GM20000 (cell line): ENCODE measurements at regions not wholly inside any gene's neighbourhood (a gene's known extent, or its start where the extent isn't known, plus 50 kb on each side); places are given as distances from the start of the nearest gene placed in this dataset.

ENCODE experiments used
- DNase-seq: peaks from one replicate; pipeline ENCODE4 v3.0.0; 2012; ENCODE audit warnings: low spot score
- TF ChIP-seq, protein P1 (sequence below): IDR thresholded peaks from 2 replicates; pipeline ENCODE4 v1.5.1; 2012; ENCODE audit warnings: mild to moderate bottlenecking, control low read depth; ENCODE audit errors: extremely low read depth, missing control alignments

DNA sequence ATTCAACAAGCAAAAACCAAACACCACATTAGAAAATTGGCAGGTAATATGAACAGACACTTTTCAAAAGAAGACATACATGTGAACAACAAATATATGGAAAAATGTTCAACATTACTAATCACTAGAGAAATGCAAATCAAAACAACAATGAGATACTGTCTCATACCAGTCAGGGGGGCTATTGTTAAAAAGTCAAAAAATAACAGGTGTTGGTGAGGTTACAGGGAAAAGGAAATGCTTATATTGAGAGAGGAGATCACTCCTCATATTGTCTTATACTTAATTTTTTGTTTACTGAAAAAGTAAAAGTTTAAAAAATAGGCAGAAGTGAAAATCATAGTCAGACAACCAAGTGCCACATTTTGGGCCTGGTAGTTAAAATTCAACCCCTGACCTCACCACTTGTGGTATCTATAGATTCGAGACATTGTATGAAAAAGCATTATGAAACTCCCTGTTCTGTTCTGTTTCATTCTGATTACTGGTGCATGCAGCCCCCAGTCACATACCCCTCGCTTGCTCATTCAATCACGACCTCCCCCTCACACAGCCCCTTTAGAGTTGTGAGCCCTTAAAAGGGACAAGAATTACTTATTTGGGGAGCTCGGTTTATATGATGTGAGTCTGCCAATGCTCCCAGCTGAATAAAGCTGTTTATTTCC is 153.7 kb upstream of the FGF16 start:
- TF ChIP-seq, protein P1, sequence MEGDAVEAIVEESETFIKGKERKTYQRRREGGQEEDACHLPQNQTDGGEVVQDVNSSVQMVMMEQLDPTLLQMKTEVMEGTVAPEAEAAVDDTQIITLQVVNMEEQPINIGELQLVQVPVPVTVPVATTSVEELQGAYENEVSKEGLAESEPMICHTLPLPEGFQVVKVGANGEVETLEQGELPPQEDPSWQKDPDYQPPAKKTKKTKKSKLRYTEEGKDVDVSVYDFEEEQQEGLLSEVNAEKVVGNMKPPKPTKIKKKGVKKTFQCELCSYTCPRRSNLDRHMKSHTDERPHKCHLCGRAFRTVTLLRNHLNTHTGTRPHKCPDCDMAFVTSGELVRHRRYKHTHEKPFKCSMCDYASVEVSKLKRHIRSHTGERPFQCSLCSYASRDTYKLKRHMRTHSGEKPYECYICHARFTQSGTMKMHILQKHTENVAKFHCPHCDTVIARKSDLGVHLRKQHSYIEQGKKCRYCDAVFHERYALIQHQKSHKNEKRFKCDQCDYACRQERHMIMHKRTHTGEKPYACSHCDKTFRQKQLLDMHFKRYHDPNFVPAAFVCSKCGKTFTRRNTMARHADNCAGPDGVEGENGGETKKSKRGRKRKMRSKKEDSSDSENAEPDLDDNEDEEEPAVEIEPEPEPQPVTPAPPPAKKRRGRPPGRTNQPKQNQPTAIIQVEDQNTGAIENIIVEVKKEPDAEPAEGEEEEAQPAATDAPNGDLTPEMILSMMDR = no peak
- DNase-seq = no peak

DNA sequence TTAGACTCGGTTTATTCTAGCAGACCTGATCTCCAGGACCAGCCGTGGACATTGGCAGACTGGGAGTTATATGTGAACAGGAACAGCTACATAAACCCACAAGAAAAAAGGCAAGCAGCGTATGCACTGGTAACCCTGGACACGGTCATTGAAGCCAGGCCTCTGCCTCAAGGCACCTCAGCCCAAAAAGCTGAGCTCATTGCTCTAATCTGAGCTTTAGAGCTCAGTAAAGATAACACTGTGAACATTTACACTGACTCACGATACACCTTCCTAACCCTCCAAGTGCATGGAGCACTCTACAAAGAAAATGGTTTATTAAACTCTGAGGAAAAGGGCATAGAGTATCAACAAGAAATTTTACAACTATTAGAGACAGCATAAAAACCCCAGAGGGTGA is 148.9 kb upstream of the FGF16 start:
- TF ChIP-seq, protein P1 = no peak
- no peak for DNase-seq

DNA sequence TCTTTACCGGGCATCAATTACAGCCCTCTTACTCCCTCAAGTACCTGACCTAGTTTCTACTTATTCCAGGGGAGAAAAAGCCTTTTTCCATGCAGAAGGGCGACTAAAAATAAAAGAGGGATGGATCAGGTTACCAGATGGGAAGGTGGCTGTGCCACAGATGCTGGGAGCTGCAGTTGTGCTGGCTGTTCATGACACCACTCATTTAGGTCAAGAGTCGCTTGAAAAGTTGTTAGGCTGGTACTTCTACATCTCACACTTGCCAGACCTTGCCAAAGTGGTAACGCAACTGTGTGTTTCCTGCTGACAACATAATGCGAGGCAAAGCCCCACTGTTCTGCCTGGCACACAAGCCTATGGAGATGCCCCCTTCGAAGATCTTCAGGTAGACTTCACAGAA is 148.4 kb upstream of the FGF16 start:
- TF ChIP-seq, protein P1 = no peak
- no peak for DNase-seq

DNA sequence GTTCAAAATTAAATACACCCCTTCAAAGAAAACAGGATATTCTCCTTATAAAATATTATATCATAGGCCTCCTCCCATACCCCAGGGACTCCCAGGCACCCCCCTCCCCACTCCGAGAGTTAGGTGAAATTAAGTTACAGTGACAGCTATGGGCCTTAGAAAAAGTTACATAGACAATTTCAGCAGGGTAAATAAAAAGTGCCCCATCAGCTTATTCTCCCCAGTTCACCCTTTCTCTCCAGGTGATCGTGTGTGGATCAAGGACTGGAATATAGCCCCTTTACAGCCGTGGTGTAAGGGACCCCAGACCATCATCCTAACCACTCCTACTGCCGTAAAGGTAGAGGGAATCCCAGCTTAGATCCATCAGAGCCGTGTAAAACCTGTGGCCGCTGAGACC is 147.6 kb upstream of the FGF16 start:
- no peak for DNase-seq
- TF ChIP-seq, protein P1 = no peak

DNA sequence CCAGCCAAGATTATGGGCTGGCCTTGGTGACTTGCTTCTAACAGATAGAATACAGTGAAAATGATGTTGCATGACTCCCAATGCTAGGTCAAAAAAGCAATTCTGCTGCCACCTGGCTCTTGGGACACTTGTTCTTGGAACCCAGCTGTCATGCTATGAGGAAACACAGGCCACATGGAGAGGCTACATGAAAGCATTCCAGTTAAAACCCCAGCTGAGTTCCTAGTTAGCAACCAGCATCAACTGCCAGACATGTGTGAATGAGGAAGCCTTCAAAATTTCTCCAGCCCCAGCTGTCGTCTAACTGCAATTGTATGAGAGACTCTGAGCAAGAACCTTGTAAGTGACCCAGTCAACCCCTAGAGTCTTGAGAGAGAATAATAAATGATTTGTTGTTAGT is 105.2 kb upstream of the FGF16 start:
- no peak for DNase-seq
- TF ChIP-seq, protein P1 = no peak

- TF ChIP-seq, protein P1 = no peak
- no peak for DNase-seq
Measured at GRCh38 chrX:77346859-77347258, 100.3 kb upstream of the FGF16 start.

- DNase-seq = no peak
- TF ChIP-seq, protein P1 = no peak
Measured at GRCh38 chrX:77347572-77347971, 99.6 kb upstream of the FGF16 start.
